Mesothelial cell of epicardium (in vitro differentiated cells): ENCODE measurements at regions not wholly inside any gene's neighbourhood (a gene's known extent, or its start where the extent isn't known, plus 50 kb on each side); places are given as distances from the start of the nearest gene placed in this dataset.

ENCODE experiments used
- DNase-seq, 2 experiments: peaks; one replicate each; pipeline ENCODE4 v3.0.0; 2021; ENCODE audit warnings: low spot score in 2 of 2; ENCODE audit not compliant: unreplicated experiment in 2 of 2
- H3K27ac Mint-ChIP-seq: 2 replicates; pipeline ENCODE4 v1.8.0; 2021; ENCODE audit warnings: mixed read lengths
- H3K27me3 Mint-ChIP-seq: 2 replicates; pipeline ENCODE4 v1.8.0; 2021; ENCODE audit warnings: low read depth, mixed read lengths
- H3K36me3 Mint-ChIP-seq: 2 replicates; pipeline ENCODE4 v1.8.0; 2021; ENCODE audit warnings: mixed read lengths
- H3K4me1 Mint-ChIP-seq: 2 replicates; pipeline ENCODE4 v1.8.0; 2021; ENCODE audit warnings: mixed read lengths
- H3K4me3 Mint-ChIP-seq: 2 replicates; pipeline ENCODE4 v1.8.0; 2021; ENCODE audit warnings: mild to moderate bottlenecking, moderate library complexity, mixed read lengths
- H3K9me3 Mint-ChIP-seq: 2 replicates; pipeline ENCODE4 v1.8.0; 2021; ENCODE audit warnings: mixed read lengths
- CTCF ChIP-seq: fragments of 200-600 bp; sonication (generic); IDR thresholded peaks from one replicate; pipeline ENCODE4 v1.5.0; 2021; ENCODE audit warnings: antibody characterized with exemption; ENCODE audit not compliant: unreplicated experiment

- peaks cover 9% of the 10 kb centered on the region for H3K9me3 Mint-ChIP-seq
- no peak overlapping the region for H3K27ac Mint-ChIP-seq
- no peak for TF ChIP-seq CTCF
- H3K4me1 Mint-ChIP-seq: no peaks in the 10 kb centered on the region
- no peaks in the 10 kb centered on the region for H3K27me3 Mint-ChIP-seq
- no peak for DNase-seq
- no peaks in the 10 kb centered on the region for H3K36me3 Mint-ChIP-seq
- H3K4me3 Mint-ChIP-seq: no peak overlapping the region
Measured at GRCh38 chr4:171621646-171622045, 191.6 kb upstream of the GALNTL6 start.

GRCh38 chr4:171612907-171613306 is 200.3 kb upstream of the GALNTL6 start:
- Mint-ChIP-seq H3K36me3 (no peaks in the 10 kb centered on the region), H3K27ac (no peak overlapping the region), H3K4me1 (no peaks in the 10 kb centered on the region), H3K4me3 (no peak overlapping the region), H3K9me3 (no peaks in the 10 kb centered on the region), H3K27me3 (no peaks in the 10 kb centered on the region)
- no peak for TF ChIP-seq CTCF
- no peak for DNase-seq

GRCh38 chr4:171602638-171603355 is 210.4 kb upstream of the GALNTL6 start:
- no peaks in the 10 kb centered on the region for H3K27me3 Mint-ChIP-seq
- H3K27ac Mint-ChIP-seq: no peak overlapping the region
- peaks cover 1% of the 10 kb centered on the region for H3K36me3 Mint-ChIP-seq
- H3K4me3 Mint-ChIP-seq: no peak overlapping the region
- TF ChIP-seq CTCF: no peak
- H3K4me1 Mint-ChIP-seq: peaks cover 6% of the 10 kb centered on the region
- DNase-seq: no peak
- peaks cover 19% of the 10 kb centered on the region for H3K9me3 Mint-ChIP-seq

DNA sequence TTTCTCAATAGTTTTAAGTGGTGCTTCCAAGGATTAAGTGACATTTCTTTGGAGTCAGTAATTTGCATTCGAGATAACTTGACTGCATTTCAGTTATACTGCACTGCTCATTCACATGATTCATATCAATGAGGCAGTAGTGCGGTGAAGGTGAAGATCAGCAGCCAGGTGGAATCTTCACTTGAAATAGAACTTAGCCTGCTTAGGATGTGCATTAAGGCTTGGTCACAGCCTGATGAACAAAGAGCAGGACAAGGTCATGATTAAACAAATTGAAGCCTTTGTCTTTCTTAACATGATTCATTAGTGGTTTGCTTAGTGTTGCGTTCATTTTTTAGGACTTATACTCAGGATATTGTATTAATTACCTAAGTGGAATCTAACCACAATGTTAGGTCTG is 212.1 kb upstream of the GALNTL6 start:
- H3K27ac Mint-ChIP-seq: no peak overlapping the region
- peaks cover 6% of the 10 kb centered on the region for H3K4me1 Mint-ChIP-seq

DNA sequence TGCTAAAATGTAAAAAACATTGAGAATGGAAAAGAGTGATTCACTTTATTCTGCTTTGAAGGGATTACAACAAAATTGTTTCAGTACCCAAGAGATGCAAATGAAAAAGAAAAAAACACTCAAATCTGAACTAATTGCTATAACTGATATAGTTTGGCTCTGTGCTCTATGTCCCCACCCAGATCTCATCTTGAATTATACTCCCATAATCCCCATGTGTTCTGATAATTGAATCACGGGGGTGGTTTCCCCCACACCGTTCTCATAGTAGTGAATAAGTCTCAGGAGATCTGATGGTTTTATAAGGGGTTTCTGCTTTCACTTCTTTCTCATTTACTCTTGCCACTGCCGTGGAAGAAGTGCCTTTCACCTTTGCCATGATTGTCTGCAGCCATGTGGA is 213.6 kb upstream of the GALNTL6 start:
- Mint-ChIP-seq H3K9me3 (peaks cover 9% of the 10 kb centered on the region), H3K4me3 (no peak overlapping the region)
- DNase-seq: no peak

More for the DNA sequence above, 212.1 kb upstream of the GALNTL6 start:
- peaks cover 9% of the 10 kb centered on the region for H3K9me3 Mint-ChIP-seq
- H3K4me3 Mint-ChIP-seq: no peak overlapping the region
- no peak for TF ChIP-seq CTCF
- H3K36me3 Mint-ChIP-seq: peaks cover 1% of the 10 kb centered on the region
- no peaks in the 10 kb centered on the region for H3K27me3 Mint-ChIP-seq
- DNase-seq: no peak

More for the DNA sequence above, 213.6 kb upstream of the GALNTL6 start:
- Mint-ChIP-seq H3K4me1 (peaks cover 6% of the 10 kb centered on the region), H3K27me3 (no peaks in the 10 kb centered on the region), H3K27ac (no peak overlapping the region), H3K36me3 (peaks cover 1% of the 10 kb centered on the region)
- TF ChIP-seq CTCF: no peak
